RWPE1 (cell line): ENCODE measurements at regions not wholly inside any gene's neighbourhood (a gene's known extent, or its start where the extent isn't known, plus 50 kb on each side); places are given as distances from the start of the nearest gene placed in this dataset.
A peak's percentile ranks its signal among the peaks of the same experiment; 100 is the strongest.

Experiments
- CTCF ChIA-PET: fragments of 350-600 bp; sonication (Branson Sonifier 250); formaldehyde crosslinking; extraction: SDS; loops from one replicate; lab custom pipeline; 2021; lab: Yijun Ruan, JAX
- POLR2A ChIA-PET: fragments of 400-600 bp; formaldehyde crosslinking; extraction: SDS; loops from one replicate; lab custom pipeline; 2020; ENCODE audit warnings: antibody characterized with exemption; ENCODE audit not compliant: low non-redundant PET; lab: Yijun Ruan, JAX
- DNase-seq: peaks from one replicate; pipeline ENCODE4 v3.0.0; 2012; ENCODE audit warnings: low spot score
- H3K27ac ChIP-seq: fragments of 450-650 bp; 2 replicates; pipeline ENCODE4 v1.5.1; 2017
- TF ChIP-seq, protein P1 (sequence below): fragments of 450-650 bp; conservative IDR thresholded peaks from 2 replicates; pipeline ENCODE4 v1.5.1; 2017; ENCODE audit warnings: low read depth, mild to moderate bottlenecking

GRCh38 chr7:10212649-10213048 lies 761.0 kb upstream of the PHF14 start:
- POLR2A ChIA-PET = no interaction called here
- H3K27ac ChIP-seq = no peak overlapping the region
- TF ChIP-seq, protein P1, sequence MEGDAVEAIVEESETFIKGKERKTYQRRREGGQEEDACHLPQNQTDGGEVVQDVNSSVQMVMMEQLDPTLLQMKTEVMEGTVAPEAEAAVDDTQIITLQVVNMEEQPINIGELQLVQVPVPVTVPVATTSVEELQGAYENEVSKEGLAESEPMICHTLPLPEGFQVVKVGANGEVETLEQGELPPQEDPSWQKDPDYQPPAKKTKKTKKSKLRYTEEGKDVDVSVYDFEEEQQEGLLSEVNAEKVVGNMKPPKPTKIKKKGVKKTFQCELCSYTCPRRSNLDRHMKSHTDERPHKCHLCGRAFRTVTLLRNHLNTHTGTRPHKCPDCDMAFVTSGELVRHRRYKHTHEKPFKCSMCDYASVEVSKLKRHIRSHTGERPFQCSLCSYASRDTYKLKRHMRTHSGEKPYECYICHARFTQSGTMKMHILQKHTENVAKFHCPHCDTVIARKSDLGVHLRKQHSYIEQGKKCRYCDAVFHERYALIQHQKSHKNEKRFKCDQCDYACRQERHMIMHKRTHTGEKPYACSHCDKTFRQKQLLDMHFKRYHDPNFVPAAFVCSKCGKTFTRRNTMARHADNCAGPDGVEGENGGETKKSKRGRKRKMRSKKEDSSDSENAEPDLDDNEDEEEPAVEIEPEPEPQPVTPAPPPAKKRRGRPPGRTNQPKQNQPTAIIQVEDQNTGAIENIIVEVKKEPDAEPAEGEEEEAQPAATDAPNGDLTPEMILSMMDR = no peak
- CTCF ChIA-PET = no interaction called here
- no peak for DNase-seq

DNA sequence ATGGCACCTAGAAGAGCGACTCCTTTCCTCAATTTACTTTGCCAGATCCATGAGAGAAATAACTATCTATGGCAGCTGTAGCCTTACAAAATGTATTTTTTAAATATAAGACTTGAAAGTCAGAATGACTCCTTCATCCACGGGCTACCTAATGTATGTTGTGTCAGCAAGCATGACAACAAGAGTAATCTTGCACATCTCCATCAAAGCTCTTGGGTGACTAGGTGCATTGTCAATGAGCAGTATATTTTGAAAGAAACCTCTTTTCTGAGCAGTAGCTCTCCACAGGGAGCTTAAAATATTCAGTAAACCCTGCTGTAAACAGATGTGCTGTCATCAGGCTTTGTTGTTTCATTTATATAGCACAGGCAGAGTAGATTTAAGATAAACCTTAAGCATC lies 757.2 kb upstream of the PHF14 start:
- ChIA-PET CTCF (interaction anchor here (0.6 kb wide), 1 partner anchor 1127 kb away, joined by 3 read pairs; no protein-coding TSS in a partner anchor), POLR2A (no interaction called here)
- no peak for DNase-seq
- TF ChIP-seq, protein P1 = no peak
- H3K27ac ChIP-seq = no peak overlapping the region

GRCh38 chr7:10221084-10221483 lies 752.6 kb upstream of the PHF14 start:
- POLR2A ChIA-PET = no interaction called here
- DNase-seq = no peak
- H3K27ac ChIP-seq = no peak overlapping the region
- TF ChIP-seq, protein P1 = no peak
- CTCF ChIA-PET = no interaction called here

DNA sequence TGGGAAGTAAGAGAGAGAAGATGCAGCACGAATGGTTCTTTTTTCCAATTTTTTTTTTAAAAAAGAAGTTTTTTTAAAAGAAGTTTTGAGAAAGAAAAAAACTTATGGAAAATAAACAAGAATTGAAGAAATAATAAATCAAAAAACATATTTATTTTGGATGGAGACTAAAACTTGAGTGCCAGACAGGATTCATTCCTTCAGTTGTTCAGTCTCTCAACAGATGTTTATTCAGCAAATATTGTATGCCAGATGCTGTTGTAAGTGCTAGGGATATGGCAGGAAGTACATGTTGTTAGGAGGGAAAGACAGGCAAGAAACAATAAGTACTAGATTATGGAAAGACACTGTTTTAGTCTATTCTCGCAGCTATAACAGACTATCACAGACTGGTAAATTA lies 750.7 kb upstream of the PHF14 start:
- TF ChIP-seq, protein P1 = no peak
- DNase-seq = no peak
- CTCF ChIA-PET = no interaction called here
- no peak overlapping the region for H3K27ac ChIP-seq
- POLR2A ChIA-PET = no interaction called here

DNA sequence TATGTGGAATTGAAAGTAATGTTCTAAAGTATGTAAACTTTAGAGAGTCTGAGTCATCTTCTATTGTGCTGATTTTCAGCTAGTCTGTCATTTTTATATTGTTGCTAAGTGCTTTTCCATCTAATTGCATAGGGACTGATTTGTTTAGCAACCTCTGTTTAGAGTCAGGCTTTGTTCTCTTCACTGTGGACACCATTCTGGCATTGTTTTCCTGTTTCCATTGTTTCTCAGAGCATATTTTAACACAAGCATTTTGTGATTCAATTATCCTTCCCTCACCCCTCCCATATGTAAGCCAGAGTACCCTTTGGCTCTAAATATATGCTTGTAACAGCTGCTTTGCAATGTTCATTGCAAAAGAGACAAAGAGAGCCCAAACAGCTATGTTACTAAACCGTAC lies 748.4 kb upstream of the PHF14 start:
- DNase-seq = no peak
- TF ChIP-seq, protein P1 = no peak
- H3K27ac ChIP-seq = no peak overlapping the region
- CTCF ChIA-PET = no interaction called here
- POLR2A ChIA-PET = no interaction called here

GRCh38 chr7:10237306-10237705 lies 736.4 kb upstream of the PHF14 start:
- POLR2A ChIA-PET = no interaction called here
- CTCF ChIA-PET = no interaction called here
- H3K27ac ChIP-seq = no peak overlapping the region
- DNase-seq = peak; percentile 1
- TF ChIP-seq, protein P1 = no peak

DNA sequence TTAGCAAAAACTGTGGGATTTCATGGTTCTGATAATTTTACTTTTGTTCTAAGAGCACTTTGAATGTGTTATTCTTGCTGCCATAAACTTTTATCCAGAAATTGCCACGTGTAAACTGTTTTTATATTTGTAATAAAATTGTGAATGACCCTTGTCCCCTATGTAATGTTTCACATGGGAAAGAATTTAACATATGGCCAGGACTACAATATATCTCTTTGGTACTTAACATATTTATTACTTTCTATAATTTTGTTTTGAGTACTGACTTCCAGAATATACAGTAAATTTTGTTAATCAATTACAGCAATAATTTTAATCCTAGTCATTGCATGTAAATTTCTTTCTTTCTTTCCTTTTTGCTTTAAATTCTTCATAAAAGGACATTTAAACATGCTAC lies 735.0 kb upstream of the PHF14 start:
- no peak for DNase-seq
- TF ChIP-seq, protein P1 = no peak
- no peak overlapping the region for H3K27ac ChIP-seq
- ChIA-PET POLR2A (no interaction called here), CTCF (no interaction called here)
